Esophagus squamous epithelium (tissue), 5 donors: ENCODE measurements at regions not wholly inside any gene's neighbourhood (a gene's known extent, or its start where the extent isn't known, plus 50 kb on each side); places are given as distances from the start of the nearest gene placed in this dataset.
"Not testable (repeated sequence)": the region's sequence is repeated elsewhere in the genome, so short reads cannot be mapped to it uniquely, and the experiment has no call there.

ENCODE experiments used
- DNase-seq: peaks from one replicate; lab custom pipeline; 2025; lab: John Stamatoyannopoulos, UW
- H3K27ac ChIP-seq, 4 donors: fragments of 200-600 bp; sonication (generic); one replicate each; pipeline ENCODE4 v1.5.1; 2016 to 2019; ENCODE audit warnings: mild to moderate bottlenecking in 1 of 4
- H3K27me3 ChIP-seq, 4 donors: fragments of 200-600 bp; sonication (generic); 1 replicate in 3 of 4; 2 replicates in 1 of 4; pipeline versions ENCODE4 v1.5.1 to v1.6.0; 2017 to 2021; ENCODE audit warnings: antibody characterized with exemption in 1 of 4
- H3K36me3 ChIP-seq, 3 donors: fragments of 200-600 bp; sonication (generic); one replicate each; pipeline ENCODE4 v1.5.1; 2016 to 2019
- H3K4me1 ChIP-seq, 3 donors: fragments of 200-600 bp; sonication (generic); one replicate each; pipeline ENCODE4 v1.5.1; 2017 to 2019
- H3K4me3 ChIP-seq, 4 donors: fragments of 200-600 bp; sonication (generic); 1 replicate in 3 of 4; 2 replicates in 1 of 4; pipeline ENCODE4 v1.5.1; 2016 to 2019; ENCODE audit warnings: mild to moderate bottlenecking in 2 of 4, moderate library complexity in 1 of 4
- H3K9me3 ChIP-seq, 3 donors: fragments of 200-600 bp; sonication (generic); one replicate each; pipeline ENCODE4 v1.5.1; 2016 to 2019
- CTCF ChIP-seq, 6 experiments: fragments of 450-650 bp in 4 of 6; fragments of 200-600 bp in 2 of 6; sonication (generic) in 2 of 6; IDR thresholded peaks; one replicate each; pipeline ENCODE4 v1.5.1; 2016 to 2019; ENCODE audit warnings: antibody characterized with exemption in 6 of 6, mild to moderate bottlenecking in 4 of 6, moderate library complexity in 4 of 6
- POLR2A ChIP-seq, 4 donors: fragments of 450-650 bp; IDR thresholded peaks; one replicate each; pipeline ENCODE4 v1.6.1; 2017; ENCODE audit warnings: antibody characterized with exemption in 4 of 4, mild to moderate bottlenecking in 4 of 4, moderate library complexity in 3 of 4
- WGBS, 2 donors: methylation state at CpG; one replicate each; pipeline ENCODE4 v1.1.5; 2018; 5-methylcytosine and 5-hydroxymethylcytosine counted together
- intact Hi-C: fragments of 100-400 bp; cut with DNase I; formaldehyde crosslinking; loops from one replicate; pipeline ENCODE4 v1.15.0; 2022
- donor health status: DM: yes; HTN: yes; CAD: no.

GRCh38 chr20:29326376-29327070 lies 1930.9 kb upstream of the DEFB115 start:
- Histone ChIP-seq H3K27ac (no peak overlapping the region), H3K4me3 (no peak overlapping the region), H3K36me3 (no peaks in the 10 kb centered on the region), H3K27me3 (peaks cover 0 to 73% (median 0%) of the 10 kb centered on the region in 4 donors), H3K9me3 (peaks cover 0 to 24% (median 13%) of the 10 kb centered on the region in 3 donors), H3K4me1 (no peaks in the 10 kb centered on the region)
- intact Hi-C loops = no loop called here
- DNase-seq = no peak
- WGBS, 2 donors = 68 to 70% methylated on average over 27 of the region's 27 CpGs
- TF ChIP-seq POLR2A (IDR thresholded peaks at IDR 0.05) = no peak
- no peak for TF ChIP-seq CTCF (IDR thresholded peaks at IDR 0.05)

- WGBS, 2 donors = 39 to 55% methylated on average over 32 to 33 of the region's 33 CpGs
These were observed 1929.7 kb upstream of the DEFB115 start for GRCh38 chr20:29327600-29328420.

GRCh38 chr20:29330429-29331115 lies 1926.9 kb upstream of the DEFB115 start:
- DNase-seq, H3K27ac ChIP-seq, intact Hi-C loops, H3K36me3 ChIP-seq, H3K4me1 ChIP-seq, H3K4me3 ChIP-seq: not testable (repeated sequence)
- 48 to 54% methylated on average over 10 of the region's 10 CpGs for WGBS, 2 donors
- Histone ChIP-seq H3K27me3 (peaks cover 0 to 34% (median 0%) of the 10 kb centered on the region in 4 donors), H3K9me3 (peaks cover 0 to 21% (median 16%) of the 10 kb centered on the region in 3 donors)

More at GRCh38 chr20:29327600-29328420, 1929.7 kb upstream of the DEFB115 start:
- DNase-seq, H3K4me1 ChIP-seq, H3K36me3 ChIP-seq, intact Hi-C loops, H3K4me3 ChIP-seq, H3K27ac ChIP-seq: not testable (repeated sequence)
- Histone ChIP-seq H3K27me3 (peaks cover 0 to 60% (median 0%) of the 10 kb centered on the region in 4 donors), H3K9me3 (peaks cover 0 to 25% (median 21%) of the 10 kb centered on the region in 3 donors)

GRCh38 chr20:29349836-29350235 lies 1907.6 kb upstream of the DEFB115 start:
- H3K9me3 ChIP-seq = no peaks in the 10 kb centered on the region
- no peak overlapping the region for H3K27ac ChIP-seq
- no peak for TF ChIP-seq POLR2A (IDR thresholded peaks at IDR 0.05)
- TF ChIP-seq CTCF (IDR thresholded peaks at IDR 0.05) = no peak
- intact Hi-C loops = no loop called here
- no peaks in the 10 kb centered on the region for H3K27me3 ChIP-seq
- DNase-seq = no peak
- H3K36me3 ChIP-seq = no peaks in the 10 kb centered on the region
- H3K4me3 ChIP-seq = no peak overlapping the region
- H3K4me1 ChIP-seq = no peaks in the 10 kb centered on the region
- WGBS, 2 donors = 74% methylated on average over 11 to 13 of the region's 14 CpGs

GRCh38 chr20:29375937-29376336 lies 1881.5 kb upstream of the DEFB115 start:
- H3K27ac ChIP-seq, H3K4me1 ChIP-seq, H3K36me3 ChIP-seq, H3K27me3 ChIP-seq, H3K4me3 ChIP-seq, intact Hi-C loops, DNase-seq: not testable (repeated sequence)
- WGBS, 2 donors = 24 to 35% methylated on average over 2 of the region's 2 CpGs
- H3K9me3 ChIP-seq = peaks cover 0 to 16% (median 4%) of the 10 kb centered on the region in 3 donors

GRCh38 chr20:29392853-29393252 lies 1864.6 kb upstream of the DEFB115 start:
- H3K4me3 ChIP-seq, intact Hi-C loops, H3K27me3 ChIP-seq, H3K27ac ChIP-seq, H3K4me1 ChIP-seq, H3K9me3 ChIP-seq, H3K36me3 ChIP-seq, DNase-seq: not testable (repeated sequence)
- 55 to 67% methylated on average over 7 to 9 of the region's 9 CpGs for WGBS, 2 donors
